GM12878 (cell line): ENCODE measurements at regions not wholly inside any gene's neighbourhood (a gene's known extent, or its start where the extent isn't known, plus 50 kb on each side); places are given as distances from the start of the nearest gene placed in this dataset.

Source experiments
- ATAC-seq: fragments of 200-7000 bp; cut with Tn5 transposase; 3 replicates; pipeline ENCODE4 v1.9.1; 2020; ENCODE audit warnings: mild to moderate bottlenecking, moderate library complexity
- BruUV-seq: library from RNA; stranded (reverse); fragments of 400-500 nt; replicated peaks from 2 replicates; lab custom pipeline; 2021; lab: Mats Ljungman, UMichigan
- CTCF ChIA-PET: fragments of 300-600 bp; sonication (Branson Sonifier 250); formaldehyde crosslinking; extraction: SDS; loops from one replicate; lab custom pipeline; 2021; ENCODE audit warnings: inconsistent platforms; lab: Yijun Ruan, JAX
- POLR2A ChIA-PET: fragments of 350-600 bp; formaldehyde crosslinking; extraction: SDS; loops from one replicate; lab custom pipeline; 2021; ENCODE audit warnings: inconsistent platforms; lab: Charles Lee
- RAD21 ChIA-PET: fragments of 300-600 bp; sonication (Branson Sonifier 250); formaldehyde crosslinking; loops from one replicate; lab custom pipeline; 2023; ENCODE audit warnings: antibody characterized with exemption; ENCODE audit not compliant: unreplicated experiment; lab: Charles Lee
- SMC1A ChIA-PET: fragments of 300-600 bp; sonication (Branson Sonifier 250); formaldehyde crosslinking; loops from one replicate; lab custom pipeline; 2023; ENCODE audit not compliant: unreplicated experiment, uncharacterized antibody; lab: Charles Lee
- DNase-seq: peaks from one replicate; pipeline ENCODE4 v3.0.0-alpha.2; 2011; ENCODE audit warnings: low read depth, low spot score
- FAIRE-seq: peaks from 3 replicates; lab custom pipeline; 2011; peaks lifted over from hg19 to GRCh38; lab: Jason Lieb, UNC
- H2AFZ ChIP-seq: 2 replicates; pipeline ENCODE4 v1.6.0; 2011; ENCODE audit warnings: low read depth, low read length, control low read depth; ENCODE audit not compliant: control insufficient read depth
- H3K27ac ChIP-seq: 2 replicates; pipeline ENCODE4 v1.5.1; 2011; ENCODE audit warnings: control low read depth; ENCODE audit not compliant: control insufficient read depth, insufficient read depth
- H3K27me3 ChIP-seq, 2 experiments: replicated peaks in 1 of 2; 2 replicates each; pipeline versions ENCODE4 v1.6.0 to v1.6.1; 2011; ENCODE audit warnings: low read length in 1 of 2; ENCODE audit not compliant: control insufficient read depth in 2 of 2, insufficient read depth in 2 of 2
- H3K36me3 ChIP-seq, 2 experiments: 2 replicates each; pipeline ENCODE4 v1.5.1; 2011; ENCODE audit warnings: low read length in 1 of 2; ENCODE audit not compliant: control insufficient read depth in 2 of 2, insufficient read depth in 2 of 2
- H3K4me1 ChIP-seq: 2 replicates; pipeline ENCODE4 v1.6.1; 2011; ENCODE audit warnings: mild to moderate bottlenecking, low read length, moderate library complexity, mixed read lengths; ENCODE audit not compliant: control insufficient read depth, insufficient read depth
- H3K4me2 ChIP-seq: 2 replicates; pipeline ENCODE4 v1.6.0; 2011; ENCODE audit warnings: control low read depth; ENCODE audit not compliant: control insufficient read depth, insufficient read depth
- H3K4me3 ChIP-seq: fragments of 200-600 bp; sonication (generic); 2 replicates; pipeline ENCODE4 v1.5.1; 2016
- H3K79me2 ChIP-seq: 2 replicates; pipeline ENCODE4 v1.6.0; 2011; ENCODE audit warnings: low read length; ENCODE audit not compliant: control insufficient read depth, insufficient read depth
- H3K9ac ChIP-seq: 2 replicates; pipeline ENCODE4 v1.8.0; 2011; ENCODE audit warnings: low read length, control low read depth, mixed read lengths; ENCODE audit not compliant: control insufficient read depth, insufficient read depth
- H3K9me3 ChIP-seq: replicated peaks from 3 replicates; pipeline ENCODE4 v1.5.1; 2011; ENCODE audit warnings: mild to moderate bottlenecking, low read length; ENCODE audit not compliant: control insufficient read depth, insufficient read depth
- H4K20me1 ChIP-seq: 2 replicates; pipeline ENCODE4 v1.6.0; 2011; ENCODE audit not compliant: control insufficient read depth, insufficient read depth
- ATF7 ChIP-seq: fragments of 450-650 bp; IDR thresholded peaks from 2 replicates; pipeline ENCODE4 v1.6.1; 2016; ENCODE audit warnings: low read depth, mild to moderate bottlenecking
- CREB1 ChIP-seq: IDR thresholded peaks from 2 replicates; pipeline ENCODE4 v1.6.1; 2012; ENCODE audit warnings: low read depth, mild to moderate bottlenecking, inconsistent platforms
- IKZF2 ChIP-seq, 2 experiments: fragments of 450-650 bp; IDR thresholded peaks; 2 replicates each; pipeline ENCODE4 v1.6.1; 2017; ENCODE audit warnings: mild to moderate bottlenecking in 2 of 2, moderate library complexity in 2 of 2
- IRF4 ChIP-seq: IDR thresholded peaks from 2 replicates; pipeline ENCODE4 v1.6.1; 2011; ENCODE audit warnings: low read depth, low read length
- MEF2B ChIP-seq: fragments of 450-650 bp; IDR thresholded peaks from 2 replicates; pipeline ENCODE4 v1.6.1; 2018; ENCODE audit warnings: mild to moderate bottlenecking, moderate library complexity; ENCODE audit not compliant: partially characterized antibody, poor library complexity, severe bottlenecking
- NFYA ChIP-seq: IDR thresholded peaks from 2 replicates; pipeline ENCODE4 v1.6.1; 2011; ENCODE audit warnings: low read depth, mild to moderate bottlenecking, low read length, improper control_type of control experiment, borderline replicate concordance
- RB1 ChIP-seq: fragments of 450-650 bp; formaldehyde crosslinking; IDR thresholded peaks from 2 replicates; pipeline ENCODE4 v1.6.1; 2017; ENCODE audit warnings: mild to moderate bottlenecking, borderline replicate concordance
- RFX5 ChIP-seq: IDR thresholded peaks from 2 replicates; pipeline ENCODE4 v1.6.1; 2011; ENCODE audit warnings: low read depth, low read length, improper control_type of control experiment
- SIN3A ChIP-seq: IDR thresholded peaks from 2 replicates; pipeline ENCODE4 v1.6.1; 2012; ENCODE audit warnings: low read depth, low read length, improper control_type of control experiment
- SUZ12 ChIP-seq: fragments of 200-600 bp; sonication (generic); IDR thresholded peaks from one replicate; pipeline ENCODE4 v1.6.1; 2018; ENCODE audit warnings: antibody characterized with exemption, mild to moderate bottlenecking; ENCODE audit not compliant: unreplicated experiment
- WGBS: methylation state at CpG from one replicate; pipeline ENCODE4 v1.1.6; 2016; ENCODE audit warnings: low lambda C conversion rate; ENCODE audit not compliant: insufficient replicate concordance, insufficient coverage; ENCODE audit errors: missing lambda C conversion rate; 5-methylcytosine and 5-hydroxymethylcytosine counted together
- in situ Hi-C: fragments of 300-500 bp; cut with MboI; formaldehyde crosslinking; loops from 9 replicates; pipeline ENCODE4 v1.14.3; 2018; ENCODE audit warnings: mixed read lengths
- intact Hi-C: fragments of 100-400 bp; cut with micrococcal nuclease; formaldehyde crosslinking; loops from one replicate; pipeline ENCODE4 v1.14.2; 2022; ENCODE audit not compliant: unreplicated experiment
- TF ChIP-seq, protein P1 (sequence below): fragments of 450-650 bp; IDR thresholded peaks from 2 replicates; pipeline ENCODE4 v1.6.1; 2018; ENCODE audit warnings: borderline replicate concordance, mild to moderate bottlenecking; ENCODE audit not compliant: partially characterized antibody
- TF ChIP-seq, protein P2 (sequence below): fragments of 450-650 bp; IDR thresholded peaks from 2 replicates; pipeline ENCODE4 v1.6.1; 2017; ENCODE audit warnings: mild to moderate bottlenecking

DNA sequence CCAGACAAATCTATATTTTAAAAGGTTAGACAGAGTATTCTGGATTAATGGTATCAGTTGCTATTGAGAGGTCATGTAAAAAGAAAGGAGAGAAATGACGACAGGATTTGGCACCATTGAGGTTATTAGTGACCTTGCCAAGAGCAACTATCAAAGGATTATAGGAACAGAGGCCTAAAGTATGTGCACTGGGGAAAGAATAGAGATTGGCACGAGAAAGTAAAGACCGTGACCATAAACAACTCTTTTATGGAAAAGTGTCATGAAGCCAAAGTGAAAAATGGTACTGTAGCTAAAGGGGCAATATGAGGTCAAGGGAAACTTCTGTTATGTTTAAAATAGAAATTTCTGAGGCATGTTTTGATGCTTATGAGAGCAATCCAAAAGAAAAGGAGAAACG is 115.2 kb upstream of the KIF2B start (continued):
- TF ChIP-seq, protein P1, sequence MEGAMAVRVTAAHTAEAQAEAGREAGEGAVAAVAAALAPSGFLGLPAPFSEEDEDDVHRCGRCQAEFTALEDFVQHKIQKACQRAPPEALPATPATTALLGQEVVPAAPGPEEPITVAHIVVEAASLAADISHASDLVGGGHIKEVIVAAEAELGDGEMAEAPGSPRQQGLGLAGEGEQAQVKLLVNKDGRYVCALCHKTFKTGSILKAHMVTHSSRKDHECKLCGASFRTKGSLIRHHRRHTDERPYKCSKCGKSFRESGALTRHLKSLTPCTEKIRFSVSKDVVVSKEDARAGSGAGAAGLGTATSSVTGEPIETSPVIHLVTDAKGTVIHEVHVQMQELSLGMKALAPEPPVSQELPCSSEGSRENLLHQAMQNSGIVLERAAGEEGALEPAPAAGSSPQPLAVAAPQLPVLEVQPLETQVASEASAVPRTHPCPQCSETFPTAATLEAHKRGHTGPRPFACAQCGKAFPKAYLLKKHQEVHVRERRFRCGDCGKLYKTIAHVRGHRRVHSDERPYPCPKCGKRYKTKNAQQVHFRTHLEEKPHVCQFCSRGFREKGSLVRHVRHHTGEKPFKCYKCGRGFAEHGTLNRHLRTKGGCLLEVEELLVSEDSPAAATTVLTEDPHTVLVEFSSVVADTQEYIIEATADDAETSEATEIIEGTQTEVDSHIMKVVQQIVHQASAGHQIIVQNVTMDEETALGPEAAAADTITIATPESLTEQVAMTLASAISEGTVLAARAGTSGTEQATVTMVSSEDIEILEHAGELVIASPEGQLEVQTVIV: no peak

DNA sequence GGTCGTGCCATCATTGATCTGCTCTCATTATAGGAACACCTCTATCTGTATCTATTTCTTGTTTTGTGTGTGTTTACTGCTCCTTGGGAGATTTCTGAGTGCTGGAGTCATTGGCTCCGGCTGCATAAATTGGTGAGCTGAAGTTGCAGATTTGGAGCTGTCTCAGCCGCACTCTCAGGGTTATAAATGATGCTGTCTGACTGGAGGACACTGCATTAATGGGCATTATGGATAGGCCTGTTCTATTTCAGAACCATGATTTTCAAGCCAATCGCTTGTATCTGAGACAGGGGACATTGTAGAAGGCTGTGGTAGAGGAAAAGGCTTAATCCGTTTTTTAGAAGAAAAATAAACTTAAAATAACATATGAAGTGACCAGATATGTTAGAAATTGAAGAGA is 126.4 kb upstream of the KIF2B start:
- 29% methylated on average over 5 of the region's 5 CpGs for WGBS
- in situ Hi-C loops: no loop called here
- TF ChIP-seq ATF7: no peak
- TF ChIP-seq, protein P1: no peak
- no peak for TF ChIP-seq CREB1
- TF ChIP-seq IKZF2 (IDR thresholded peaks at IDR 0.05): no peak
- TF ChIP-seq SUZ12: no peak
- TF ChIP-seq RB1: no peak
- TF ChIP-seq, protein P2, sequence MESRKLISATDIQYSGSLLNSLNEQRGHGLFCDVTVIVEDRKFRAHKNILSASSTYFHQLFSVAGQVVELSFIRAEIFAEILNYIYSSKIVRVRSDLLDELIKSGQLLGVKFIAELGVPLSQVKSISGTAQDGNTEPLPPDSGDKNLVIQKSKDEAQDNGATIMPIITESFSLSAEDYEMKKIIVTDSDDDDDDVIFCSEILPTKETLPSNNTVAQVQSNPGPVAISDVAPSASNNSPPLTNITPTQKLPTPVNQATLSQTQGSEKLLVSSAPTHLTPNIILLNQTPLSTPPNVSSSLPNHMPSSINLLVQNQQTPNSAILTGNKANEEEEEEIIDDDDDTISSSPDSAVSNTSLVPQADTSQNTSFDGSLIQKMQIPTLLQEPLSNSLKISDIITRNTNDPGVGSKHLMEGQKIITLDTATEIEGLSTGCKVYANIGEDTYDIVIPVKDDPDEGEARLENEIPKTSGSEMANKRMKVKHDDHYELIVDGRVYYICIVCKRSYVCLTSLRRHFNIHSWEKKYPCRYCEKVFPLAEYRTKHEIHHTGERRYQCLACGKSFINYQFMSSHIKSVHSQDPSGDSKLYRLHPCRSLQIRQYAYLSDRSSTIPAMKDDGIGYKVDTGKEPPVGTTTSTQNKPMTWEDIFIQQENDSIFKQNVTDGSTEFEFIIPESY: no peak
- no peak for TF ChIP-seq NFYA
- TF ChIP-seq SIN3A: no peak
- TF ChIP-seq MEF2B: no peak
- TF ChIP-seq RFX5: no peak
- TF ChIP-seq IRF4: no peak

More for the DNA sequence above, 126.4 kb upstream of the KIF2B start:
- BruUV-seq: no TSS peak
- H2AFZ ChIP-seq: no peak overlapping the region
- no peak for FAIRE-seq
- CTCF ChIA-PET: no interaction called here
- H3K4me1 ChIP-seq: no peaks in the 10 kb centered on the region
- no peak overlapping the region for H3K9ac ChIP-seq
- H3K79me2 ChIP-seq: no peaks in the 10 kb centered on the region
- H4K20me1 ChIP-seq: no peaks in the 10 kb centered on the region
- ATAC-seq: no peak
- intact Hi-C loops: no loop called here
- H3K4me2 ChIP-seq: no peak overlapping the region
- no peak overlapping the region for H3K4me3 ChIP-seq
- SMC1A ChIA-PET: no interaction called here
- POLR2A ChIA-PET: no interaction called here
- H3K9me3 ChIP-seq: no peaks in the 10 kb centered on the region
- H3K27ac ChIP-seq: no peak overlapping the region
- H3K36me3 ChIP-seq: no peaks in the 10 kb centered on the region
- DNase-seq: no peak
- no peaks in the 10 kb centered on the region for H3K27me3 ChIP-seq
- RAD21 ChIA-PET: no interaction called here
